Panc1 (cell line): ENCODE measurements at regions not wholly inside any gene's neighbourhood (a gene's known extent, or its start where the extent isn't known, plus 50 kb on each side); places are given as distances from the start of the nearest gene placed in this dataset.

Experiments
- ATAC-seq: fragments of 200-7000 bp; cut with Tn5 transposase; 2 replicates; pipeline ENCODE4 v1.9.1; 2020; ENCODE audit warnings: mild to moderate bottlenecking, moderate library complexity
- BruUV-seq: library from RNA; stranded (reverse); fragments of 400-500 nt; replicated peaks from 2 replicates; lab custom pipeline; 2021; lab: Mats Ljungman, UMichigan
- CTCF ChIA-PET: fragments of 300-600 bp; sonication (Branson Sonifier 250); formaldehyde crosslinking; loops from one replicate; lab custom pipeline; 2022; ENCODE audit warnings: antibody characterized with exemption; lab: Charles Lee
- POLR2A ChIA-PET: fragments of 300-600 bp; sonication (Branson Sonifier 250); formaldehyde crosslinking; loops from one replicate; lab custom pipeline; 2022; ENCODE audit warnings: antibody characterized with exemption; lab: Charles Lee
- DNase-seq: peaks from one replicate; pipeline ENCODE4 v3.0.0-alpha.2; 2010; ENCODE audit warnings: low read depth, low spot score
- H3K27ac ChIP-seq: 2 replicates; pipeline ENCODE4 v1.5.1; 2011; ENCODE audit warnings: mild to moderate bottlenecking, low read length, inconsistent platforms
- H3K27me3 ChIP-seq: fragments of 200-500 bp; sonication (Bioruptor generic); 2 replicates; pipeline ENCODE4 v1.6.0; 2014; ENCODE audit warnings: low read length, inconsistent platforms; ENCODE audit not compliant: control insufficient read depth, insufficient read depth
- H3K36me3 ChIP-seq: fragments of 200-500 bp; sonication (Bioruptor generic); 2 replicates; pipeline ENCODE4 v1.5.1; 2014; ENCODE audit warnings: inconsistent platforms, mild to moderate bottlenecking, low read length, moderate library complexity; ENCODE audit not compliant: control insufficient read depth, insufficient read depth
- H3K4me1 ChIP-seq: 2 replicates; pipeline ENCODE4 v1.5.1; 2011; ENCODE audit warnings: inconsistent platforms, mild to moderate bottlenecking, low read length, moderate library complexity; ENCODE audit not compliant: control insufficient read depth, insufficient read depth
- H3K4me3 ChIP-seq, 2 experiments: 2 replicates each; pipeline ENCODE4 v1.5.1; 2011 to 2012; ENCODE audit warnings: low read depth in 2 of 2, low read length in 2 of 2, mild to moderate bottlenecking in 2 of 2, inconsistent platforms in 1 of 2, moderate library complexity in 1 of 2
- H3K9me3 ChIP-seq: fragments of 200-500 bp; sonication (Bioruptor generic); 2 replicates; pipeline ENCODE4 v1.5.1; 2014; ENCODE audit warnings: low read depth, mild to moderate bottlenecking, inconsistent platforms, low read length, moderate library complexity; ENCODE audit not compliant: control insufficient read depth, insufficient read depth
- POLR2AphosphoS5 ChIP-seq: IDR thresholded peaks from 2 replicates; pipeline ENCODE4 v1.6.1; 2012; ENCODE audit warnings: mild to moderate bottlenecking, low read depth, low read length, moderate library complexity
- SIN3A ChIP-seq: IDR thresholded peaks from 2 replicates; pipeline ENCODE4 v1.6.1; 2012; ENCODE audit warnings: low read depth, mild to moderate bottlenecking, low read length, moderate library complexity, borderline replicate concordance; ENCODE audit not compliant: insufficient read depth
- TCF7L2 ChIP-seq: IDR thresholded peaks from 2 replicates; pipeline ENCODE4 v1.6.1; 2011; ENCODE audit warnings: mild to moderate bottlenecking, low read depth, low read length, inconsistent platforms
- in situ Hi-C: cut with HindIII; loops from 2 replicates; pipeline ENCODE4 v1.10.0; 2016; ENCODE audit warnings: low sequenced_read_pairs, low pct_unique_long_range_greater_than_20kb
- intact Hi-C: fragments of 100-400 bp; cut with micrococcal nuclease; formaldehyde crosslinking; loops from one replicate; pipeline ENCODE4 v1.10.0; 2022; ENCODE audit not compliant: unreplicated experiment
- TF ChIP-seq, protein P1 (sequence below), 2 experiments: IDR thresholded peaks; 2 replicates each; pipeline ENCODE4 v1.6.1; 2011 to 2012; ENCODE audit warnings: low read depth in 2 of 2, control low read depth in 1 of 2, low read length in 1 of 2, mild to moderate bottlenecking in 1 of 2, moderate library complexity in 1 of 2; ENCODE audit not compliant: insufficient read depth in 1 of 2
- TF ChIP-seq, protein P2 (sequence below): fragments of 450-650 bp; IDR thresholded peaks from 2 replicates; pipeline ENCODE4 v1.5.1; 2017; ENCODE audit warnings: mild to moderate bottlenecking

DNA sequence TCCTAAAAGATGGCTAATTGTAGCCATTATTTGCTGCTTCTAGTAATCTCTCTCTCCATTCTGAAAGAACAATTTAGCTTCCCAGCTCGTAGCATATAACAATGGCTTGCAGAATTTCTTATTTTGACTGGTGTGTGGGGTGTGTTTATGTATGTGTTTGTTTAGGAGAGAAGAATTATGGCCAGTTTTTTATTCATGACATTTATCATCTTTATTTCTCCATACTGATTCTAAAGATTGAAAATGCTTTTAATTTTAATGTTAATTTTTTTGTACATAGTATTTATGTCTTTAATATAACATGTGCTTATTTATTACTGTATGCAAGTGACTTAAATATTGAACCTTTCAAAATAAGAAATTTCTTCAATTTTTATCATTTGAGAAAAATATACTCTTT is 115.8 kb upstream of the TMTC4 start:
- intact Hi-C loops (no loop called here), in situ Hi-C loops (no loop called here)
- TF ChIP-seq, protein P1, sequence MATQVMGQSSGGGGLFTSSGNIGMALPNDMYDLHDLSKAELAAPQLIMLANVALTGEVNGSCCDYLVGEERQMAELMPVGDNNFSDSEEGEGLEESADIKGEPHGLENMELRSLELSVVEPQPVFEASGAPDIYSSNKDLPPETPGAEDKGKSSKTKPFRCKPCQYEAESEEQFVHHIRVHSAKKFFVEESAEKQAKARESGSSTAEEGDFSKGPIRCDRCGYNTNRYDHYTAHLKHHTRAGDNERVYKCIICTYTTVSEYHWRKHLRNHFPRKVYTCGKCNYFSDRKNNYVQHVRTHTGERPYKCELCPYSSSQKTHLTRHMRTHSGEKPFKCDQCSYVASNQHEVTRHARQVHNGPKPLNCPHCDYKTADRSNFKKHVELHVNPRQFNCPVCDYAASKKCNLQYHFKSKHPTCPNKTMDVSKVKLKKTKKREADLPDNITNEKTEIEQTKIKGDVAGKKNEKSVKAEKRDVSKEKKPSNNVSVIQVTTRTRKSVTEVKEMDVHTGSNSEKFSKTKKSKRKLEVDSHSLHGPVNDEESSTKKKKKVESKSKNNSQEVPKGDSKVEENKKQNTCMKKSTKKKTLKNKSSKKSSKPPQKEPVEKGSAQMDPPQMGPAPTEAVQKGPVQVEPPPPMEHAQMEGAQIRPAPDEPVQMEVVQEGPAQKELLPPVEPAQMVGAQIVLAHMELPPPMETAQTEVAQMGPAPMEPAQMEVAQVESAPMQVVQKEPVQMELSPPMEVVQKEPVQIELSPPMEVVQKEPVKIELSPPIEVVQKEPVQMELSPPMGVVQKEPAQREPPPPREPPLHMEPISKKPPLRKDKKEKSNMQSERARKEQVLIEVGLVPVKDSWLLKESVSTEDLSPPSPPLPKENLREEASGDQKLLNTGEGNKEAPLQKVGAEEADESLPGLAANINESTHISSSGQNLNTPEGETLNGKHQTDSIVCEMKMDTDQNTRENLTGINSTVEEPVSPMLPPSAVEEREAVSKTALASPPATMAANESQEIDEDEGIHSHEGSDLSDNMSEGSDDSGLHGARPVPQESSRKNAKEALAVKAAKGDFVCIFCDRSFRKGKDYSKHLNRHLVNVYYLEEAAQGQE (IDR thresholded peaks at IDR 0.05; ENCODE audit: insufficient read depth in 1 of 2, low read depth in 2 of 2, low read length in 1 of 2), result no peak
- TF ChIP-seq, protein P2, sequence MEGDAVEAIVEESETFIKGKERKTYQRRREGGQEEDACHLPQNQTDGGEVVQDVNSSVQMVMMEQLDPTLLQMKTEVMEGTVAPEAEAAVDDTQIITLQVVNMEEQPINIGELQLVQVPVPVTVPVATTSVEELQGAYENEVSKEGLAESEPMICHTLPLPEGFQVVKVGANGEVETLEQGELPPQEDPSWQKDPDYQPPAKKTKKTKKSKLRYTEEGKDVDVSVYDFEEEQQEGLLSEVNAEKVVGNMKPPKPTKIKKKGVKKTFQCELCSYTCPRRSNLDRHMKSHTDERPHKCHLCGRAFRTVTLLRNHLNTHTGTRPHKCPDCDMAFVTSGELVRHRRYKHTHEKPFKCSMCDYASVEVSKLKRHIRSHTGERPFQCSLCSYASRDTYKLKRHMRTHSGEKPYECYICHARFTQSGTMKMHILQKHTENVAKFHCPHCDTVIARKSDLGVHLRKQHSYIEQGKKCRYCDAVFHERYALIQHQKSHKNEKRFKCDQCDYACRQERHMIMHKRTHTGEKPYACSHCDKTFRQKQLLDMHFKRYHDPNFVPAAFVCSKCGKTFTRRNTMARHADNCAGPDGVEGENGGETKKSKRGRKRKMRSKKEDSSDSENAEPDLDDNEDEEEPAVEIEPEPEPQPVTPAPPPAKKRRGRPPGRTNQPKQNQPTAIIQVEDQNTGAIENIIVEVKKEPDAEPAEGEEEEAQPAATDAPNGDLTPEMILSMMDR, result no peak
- TF ChIP-seq SIN3A, result no peak
- no peak for TF ChIP-seq TCF7L2
- TF ChIP-seq POLR2AphosphoS5, result no peak
- POLR2A ChIA-PET, result no interaction called here
- H3K27me3 ChIP-seq, result no peaks in the 10 kb centered on the region; the same call in 1 of the 2 replicates
- DNase-seq (no peak), ATAC-seq (no peak)
- no peaks in the 10 kb centered on the region for H3K9me3 ChIP-seq
- no TSS peak for BruUV-seq
- CTCF ChIA-PET, result no interaction called here
- no peak overlapping the region for H3K4me3 ChIP-seq
- H3K27ac ChIP-seq, result no peak overlapping the region
- no peaks in the 10 kb centered on the region for H3K36me3 ChIP-seq
- H3K4me1 ChIP-seq, result no peaks in the 10 kb centered on the region

DNA sequence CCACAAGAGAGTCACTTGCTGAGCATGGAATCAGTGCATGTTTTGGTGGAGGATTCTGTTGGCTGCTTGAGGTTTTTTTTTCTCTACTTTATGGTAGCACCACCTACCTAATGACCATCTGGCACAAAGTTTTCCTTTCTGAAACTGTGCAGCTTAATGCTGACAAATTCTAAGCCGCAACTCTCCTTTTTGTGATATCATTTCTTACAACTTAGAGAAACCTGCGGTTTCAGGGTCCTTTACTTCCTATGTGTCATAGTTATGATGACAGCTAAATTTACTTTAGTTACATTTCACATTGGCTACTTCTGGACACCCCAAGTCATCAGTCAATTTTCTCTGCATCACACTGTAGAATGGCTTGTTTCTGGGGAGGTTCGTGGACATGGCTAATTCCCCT is 115.4 kb upstream of the TMTC4 start:
- no peak for DNase-seq
- H3K27ac ChIP-seq, result no peak overlapping the region

More for the DNA sequence above, 115.4 kb upstream of the TMTC4 start:
- CTCF ChIA-PET, result no interaction called here
- BruUV-seq, result no TSS peak
- POLR2A ChIA-PET, result no interaction called here
- no peaks in the 10 kb centered on the region for H3K9me3 ChIP-seq
- no peak overlapping the region for H3K4me3 ChIP-seq
- H3K4me1 ChIP-seq, result no peaks in the 10 kb centered on the region
- H3K27me3 ChIP-seq, result no peaks in the 10 kb centered on the region; the same call in 1 of the 2 replicates
- no peaks in the 10 kb centered on the region for H3K36me3 ChIP-seq
- TF ChIP-seq SIN3A, result no peak
- no peak for TF ChIP-seq POLR2AphosphoS5
- TF ChIP-seq, protein P1 (IDR thresholded peaks at IDR 0.05; ENCODE audit: insufficient read depth in 1 of 2, low read depth in 2 of 2, low read length in 1 of 2), result no peak
- TF ChIP-seq, protein P2, result no peak
- no peak for TF ChIP-seq TCF7L2
- in situ Hi-C loops (no loop called here), intact Hi-C loops (no loop called here)
- ATAC-seq, result no peak
